ENCODE measurements at regions not wholly inside any gene's neighbourhood (a gene's known extent, or its start where the extent isn't known, plus 50 kb on each side); places are given as distances from the start of the nearest gene placed in this dataset.

GRCh38 chr2:37582481-37583220 is 88.8 kb downstream of the CDC42EP3 start:
- Mint-ChIP-seq H3K4me3 (no peak overlapping the region), H3K9me3 (peaks cover 11% of the 10 kb centered on the region), H3K36me3 (ENCODE audit: low read depth) (no peaks in the 10 kb centered on the region), H3K4me1 (peaks cover 27% of the 10 kb centered on the region), H3K27ac (no peak overlapping the region), H3K27me3 (ENCODE audit: low read depth, poor library complexity) (no peaks in the 10 kb centered on the region)
- TF ChIP-seq CTCF (IDR thresholded peaks at IDR 0.05): no peak
- DNase-seq: no peak

GRCh38 chr2:37583402-37583801 is 88.0 kb downstream of the CDC42EP3 start:
- Mint-ChIP-seq H3K27ac (no peak overlapping the region), H3K4me1 (peaks cover 27% of the 10 kb centered on the region), H3K27me3 (ENCODE audit: low read depth, poor library complexity) (no peaks in the 10 kb centered on the region), H3K4me3 (no peak overlapping the region), H3K9me3 (peaks cover 11% of the 10 kb centered on the region), H3K36me3 (ENCODE audit: low read depth) (no peaks in the 10 kb centered on the region)
- no peak for DNase-seq
- TF ChIP-seq CTCF (IDR thresholded peaks at IDR 0.05): no peak

- no peak for TF ChIP-seq CTCF (IDR thresholded peaks at IDR 0.05)
- H3K9me3 Mint-ChIP-seq: peaks cover 11% of the 10 kb centered on the region
- no peaks in the 10 kb centered on the region for H3K27me3 Mint-ChIP-seq (ENCODE audit: low read depth, poor library complexity)
- no peak overlapping the region for H3K27ac Mint-ChIP-seq
- H3K4me3 Mint-ChIP-seq: no peak overlapping the region
- DNase-seq: no peak
- H3K4me1 Mint-ChIP-seq: peaks cover 27% of the 10 kb centered on the region
- H3K36me3 Mint-ChIP-seq (ENCODE audit: low read depth): no peaks in the 10 kb centered on the region
These were observed 87.6 kb downstream of the CDC42EP3 start for GRCh38 chr2:37583867-37584266.

- DNase-seq: no peak
- no peak overlapping the region for H3K4me3 Mint-ChIP-seq
- H3K36me3 Mint-ChIP-seq (ENCODE audit: low read depth): no peaks in the 10 kb centered on the region
- H3K27me3 Mint-ChIP-seq (ENCODE audit: low read depth, poor library complexity): no peaks in the 10 kb centered on the region
- no peak overlapping the region for H3K27ac Mint-ChIP-seq
- no peaks in the 10 kb centered on the region for H3K9me3 Mint-ChIP-seq
- no peak for TF ChIP-seq CTCF (IDR thresholded peaks at IDR 0.05)
- H3K4me1 Mint-ChIP-seq: peaks cover 34% of the 10 kb centered on the region
These were observed 86.0 kb downstream of the CDC42EP3 start for GRCh38 chr2:37585295-37585908.

GRCh38 chr2:37585982-37586621 is 85.3 kb downstream of the CDC42EP3 start:
- no peak overlapping the region for H3K4me3 Mint-ChIP-seq
- no peak overlapping the region for H3K27ac Mint-ChIP-seq
- no peak for DNase-seq
- no peaks in the 10 kb centered on the region for H3K9me3 Mint-ChIP-seq
- no peaks in the 10 kb centered on the region for H3K27me3 Mint-ChIP-seq (ENCODE audit: low read depth, poor library complexity)
- TF ChIP-seq CTCF (IDR thresholded peaks at IDR 0.05): no peak
- no peaks in the 10 kb centered on the region for H3K36me3 Mint-ChIP-seq (ENCODE audit: low read depth)
- peaks cover 34% of the 10 kb centered on the region for H3K4me1 Mint-ChIP-seq

Data from nephron progenitor cell (in vitro differentiated cells).